ENCODE measurements at regions not wholly inside any gene's neighbourhood (a gene's known extent, or its start where the extent isn't known, plus 50 kb on each side); places are given as distances from the start of the nearest gene placed in this dataset.

DNA sequence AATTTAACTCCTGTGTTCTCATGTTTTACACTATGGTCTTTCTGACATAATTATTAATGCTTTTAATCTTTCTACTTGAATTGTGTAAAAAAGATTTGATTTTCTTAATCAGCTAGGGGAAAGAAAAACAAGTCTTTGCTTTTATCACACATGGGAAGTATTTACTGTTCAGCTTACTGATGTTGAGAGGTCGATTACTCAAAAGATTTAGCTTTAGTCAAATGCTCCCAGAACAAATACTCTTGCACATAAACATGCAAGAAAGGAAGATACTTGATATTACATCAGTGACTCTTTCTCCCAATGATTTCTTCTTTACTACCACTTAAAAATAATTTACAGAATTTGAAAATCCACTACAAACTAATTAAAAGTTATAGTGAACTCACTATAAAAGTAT is 198.3 kb upstream of the FAT4 start:
- Histone ChIP-seq H3K27ac (ENCODE audit: low read depth, low read length) (no peak overlapping the region), H3K9ac (replicated peaks in 1 of 4; ENCODE audit: extremely low read depth in 1 of 4, low read depth in 3 of 4, low read length in 3 of 4) (no peak overlapping the region), H2BK12ac (ENCODE audit: low read depth, low read length) (no peak overlapping the region), H2BK15ac (ENCODE audit: low read length) (no peak overlapping the region), H4K20me1 (replicated peaks in 1 of 2; ENCODE audit: control insufficient read depth in 1 of 2, insufficient read depth in 2 of 2, low read length in 2 of 2) (no peaks in the 10 kb centered on the region), H2AFZ (ENCODE audit: low read length) (no peak overlapping the region), H3K79me1 (ENCODE audit: low read depth, low read length) (no peaks in the 10 kb centered on the region), H3K79me2 (ENCODE audit: control insufficient read depth in 1 of 2, insufficient read depth in 2 of 2, low read length in 2 of 2) (no peaks in the 10 kb centered on the region), H2BK5ac (ENCODE audit: low read depth, low read length) (no peak overlapping the region), H2BK20ac (ENCODE audit: low read length) (no peak overlapping the region), H3K27me3 (replicated peaks in 1 of 4; ENCODE audit: control insufficient read depth in 3 of 4, extremely low read depth in 1 of 4, insufficient read depth in 3 of 4, low read length in 3 of 4) (no peaks in the 10 kb centered on the region), H2AK5ac (ENCODE audit: low read depth, low read length) (no peak overlapping the region), H4K8ac (ENCODE audit: extremely low read depth, insufficient read depth, low read length) (no peak overlapping the region), H3K23ac (ENCODE audit: insufficient read length) (no peak overlapping the region), H3K56ac (replicated peaks; ENCODE audit: insufficient read length, low read depth, low read length) (no peak overlapping the region), H4K5ac (ENCODE audit: insufficient read length, low read depth, low read length) (no peak overlapping the region), H3K23me2 (ENCODE audit: low read depth, low read length) (no peaks in the 10 kb centered on the region), H3K4me1 (replicated peaks in 1 of 4; ENCODE audit: control insufficient read depth in 3 of 4, insufficient read depth in 4 of 4, low read length in 3 of 4) (peaks cover 0 to 4% (median 1%) of the 10 kb centered on the region in 4 experiments; a peak in 4 of 7 replicates), H3K9me3 (ENCODE audit: insufficient read depth in 2 of 2, low read depth in 1 of 2, low read length in 1 of 2) (no peaks in the 10 kb centered on the region), H3K4me3 (ENCODE audit: extremely low read depth in 1 of 4, insufficient read depth in 2 of 4, low read depth in 3 of 4, low read length in 4 of 4) (no peak overlapping the region), H3K14ac (ENCODE audit: insufficient read length) (no peak overlapping the region), H3K4ac (replicated peaks; ENCODE audit: insufficient read length, low read depth, low read length) (no peak overlapping the region), H3K4me2 (ENCODE audit: insufficient read depth in 1 of 2, low read depth in 2 of 2, low read length in 2 of 2) (no peak overlapping the region), H2BK120ac (replicated peaks; ENCODE audit: low read depth, low read length) (no peak overlapping the region), H3K18ac (ENCODE audit: extremely low read depth, low read length) (no peak overlapping the region), H4K91ac (replicated peaks; ENCODE audit: insufficient read length, low read length) (no peak overlapping the region), H3K36me3 (ENCODE audit: control insufficient read depth in 2 of 4, insufficient read depth in 4 of 4, low read length in 3 of 4) (no peaks in the 10 kb centered on the region)
- DNase-seq (ENCODE audit: low read depth in 1 of 2, low spot score in 2 of 2) = no peak
- ChIA-PET CTCF (ENCODE audit: partially characterized antibody) (no interaction called here), POLR2A (ENCODE audit: partially characterized antibody) (no interaction called here)
- TF ChIP-seq, protein P1, sequence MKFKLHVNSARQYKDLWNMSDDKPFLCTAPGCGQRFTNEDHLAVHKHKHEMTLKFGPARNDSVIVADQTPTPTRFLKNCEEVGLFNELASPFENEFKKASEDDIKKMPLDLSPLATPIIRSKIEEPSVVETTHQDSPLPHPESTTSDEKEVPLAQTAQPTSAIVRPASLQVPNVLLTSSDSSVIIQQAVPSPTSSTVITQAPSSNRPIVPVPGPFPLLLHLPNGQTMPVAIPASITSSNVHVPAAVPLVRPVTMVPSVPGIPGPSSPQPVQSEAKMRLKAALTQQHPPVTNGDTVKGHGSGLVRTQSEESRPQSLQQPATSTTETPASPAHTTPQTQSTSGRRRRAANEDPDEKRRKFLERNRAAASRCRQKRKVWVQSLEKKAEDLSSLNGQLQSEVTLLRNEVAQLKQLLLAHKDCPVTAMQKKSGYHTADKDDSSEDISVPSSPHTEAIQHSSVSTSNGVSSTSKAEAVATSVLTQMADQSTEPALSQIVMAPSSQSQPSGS (IDR thresholded peaks at IDR 0.05; ENCODE audit: low read length) = no peak
- TF ChIP-seq POLR2A (IDR thresholded peaks at IDR 0.05; ENCODE audit: control extremely low read depth in 1 of 2, low read depth in 2 of 2, low read length in 2 of 2) (no peak), EZH2 (IDR thresholded peaks at IDR 0.05; ENCODE audit: low read depth, low read length, severe bottlenecking) (no peak), JUND (IDR thresholded peaks at IDR 0.05; ENCODE audit: low read length) (no peak), NANOG (IDR thresholded peaks at IDR 0.05; ENCODE audit: insufficient read depth, low read depth, low read length, poor library complexity, severe bottlenecking) (no peak), GABPA (IDR thresholded peaks at IDR 0.05; ENCODE audit: borderline replicate concordance, insufficient read depth, low read length) (no peak), CBX8 (IDR thresholded peaks at IDR 0.05; ENCODE audit: borderline replicate concordance, low read depth, low read length) (no peak)
- TF ChIP-seq, protein P2, sequence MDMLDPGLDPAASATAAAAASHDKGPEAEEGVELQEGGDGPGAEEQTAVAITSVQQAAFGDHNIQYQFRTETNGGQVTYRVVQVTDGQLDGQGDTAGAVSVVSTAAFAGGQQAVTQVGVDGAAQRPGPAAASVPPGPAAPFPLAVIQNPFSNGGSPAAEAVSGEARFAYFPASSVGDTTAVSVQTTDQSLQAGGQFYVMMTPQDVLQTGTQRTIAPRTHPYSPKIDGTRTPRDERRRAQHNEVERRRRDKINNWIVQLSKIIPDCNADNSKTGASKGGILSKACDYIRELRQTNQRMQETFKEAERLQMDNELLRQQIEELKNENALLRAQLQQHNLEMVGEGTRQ (IDR thresholded peaks at IDR 0.05; ENCODE audit: low read length) = no peak
- TF ChIP-seq, protein P3, sequence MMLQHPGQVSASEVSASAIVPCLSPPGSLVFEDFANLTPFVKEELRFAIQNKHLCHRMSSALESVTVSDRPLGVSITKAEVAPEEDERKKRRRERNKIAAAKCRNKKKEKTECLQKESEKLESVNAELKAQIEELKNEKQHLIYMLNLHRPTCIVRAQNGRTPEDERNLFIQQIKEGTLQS (IDR thresholded peaks at IDR 0.05; ENCODE audit: insufficient read depth, low read depth, low read length) = no peak
- 94% methylated on average over 1 of the region's 1 CpG; no CpG with 5 or more reads in 1 of the 2 experiments for WGBS, 2 experiments (ENCODE audit: extremely low coverage in 1 of 2, insufficient coverage in 1 of 2, insufficient read length in 1 of 2, insufficient replicate concordance in 2 of 2, low coverage in 1 of 2, low lambda C conversion rate in 2 of 2, missing lambda C conversion rate in 1 of 2)
- FAIRE-seq = no peak

All from H1 (cell line).